DND-41 (cell line): ENCODE measurements at regions not wholly inside any gene's neighbourhood (a gene's known extent, or its start where the extent isn't known, plus 50 kb on each side); places are given as distances from the start of the nearest gene placed in this dataset.

Experiments
- ATAC-seq: fragments of 200-7000 bp; cut with Tn5 transposase; 3 replicates; pipeline ENCODE4 v1.9.1; 2021; ENCODE audit warnings: low read depth; ENCODE audit not compliant: insufficient read depth
- DNase-seq: peaks from one replicate; pipeline ENCODE4 v3.0.0-alpha.2; 2020
- H2AFZ ChIP-seq: 2 replicates; pipeline ENCODE4 v1.6.0; 2012; ENCODE audit warnings: low read depth, low read length
- H3K27ac ChIP-seq: 2 replicates; pipeline ENCODE4 v1.5.1; 2012; ENCODE audit warnings: low read length, inconsistent platforms
- H3K27me3 ChIP-seq: fragments of 200-600 bp; sonication (generic); 2 replicates; pipeline ENCODE4 v1.6.0; 2012; ENCODE audit warnings: low read length, mild to moderate bottlenecking, inconsistent platforms; ENCODE audit not compliant: insufficient read depth, poor library complexity
- H3K36me3 ChIP-seq: 2 replicates; pipeline ENCODE4 v1.5.1; 2012; ENCODE audit warnings: low read length, inconsistent platforms; ENCODE audit not compliant: insufficient read depth
- H3K4me1 ChIP-seq: 2 replicates; pipeline ENCODE4 v1.5.1; 2012; ENCODE audit warnings: mild to moderate bottlenecking, low read length; ENCODE audit not compliant: insufficient read depth
- H3K4me2 ChIP-seq: 2 replicates; pipeline ENCODE4 v1.6.0; 2012; ENCODE audit warnings: mild to moderate bottlenecking, moderate library complexity, low read length, inconsistent platforms; ENCODE audit not compliant: insufficient read depth
- H3K4me3 ChIP-seq, 2 experiments: fragments of 200-600 bp in 1 of 2; shearing (Covaris generic) in 1 of 2; 2 replicates each; pipeline ENCODE4 v1.5.1; 2012 to 2016; ENCODE audit warnings: inconsistent platforms in 2 of 2, low read length in 2 of 2, mild to moderate bottlenecking in 2 of 2, low read depth in 1 of 2, moderate library complexity in 1 of 2
- H3K79me2 ChIP-seq: 2 replicates; pipeline ENCODE4 v1.6.0; 2012; ENCODE audit warnings: low read length, inconsistent platforms; ENCODE audit not compliant: insufficient read depth
- H3K9ac ChIP-seq: 2 replicates; pipeline ENCODE4 v1.6.0; 2012; ENCODE audit warnings: low read depth, mild to moderate bottlenecking, inconsistent platforms, low read length, moderate library complexity
- H3K9me3 ChIP-seq: 2 replicates; pipeline ENCODE4 v1.5.1; 2012; ENCODE audit warnings: low read length, moderate library complexity, mild to moderate bottlenecking, inconsistent platforms; ENCODE audit not compliant: insufficient read depth, severe bottlenecking
- H4K20me1 ChIP-seq: 2 replicates; pipeline ENCODE4 v1.6.0; 2012; ENCODE audit warnings: low read length; ENCODE audit not compliant: insufficient read depth
- CTCF ChIP-seq: IDR thresholded peaks from 2 replicates; pipeline ENCODE4 v1.5.1; 2012; ENCODE audit warnings: borderline replicate concordance, low read length, moderate library complexity, mild to moderate bottlenecking; ENCODE audit not compliant: poor library complexity, severe bottlenecking; ENCODE audit errors: extremely low read depth
- EZH2 ChIP-seq: IDR thresholded peaks from 3 replicates; pipeline ENCODE4 v1.6.1; 2012; ENCODE audit warnings: borderline replicate concordance, low read depth, mild to moderate bottlenecking, moderate library complexity, low read length, inconsistent platforms; ENCODE audit not compliant: severe bottlenecking

DNA sequence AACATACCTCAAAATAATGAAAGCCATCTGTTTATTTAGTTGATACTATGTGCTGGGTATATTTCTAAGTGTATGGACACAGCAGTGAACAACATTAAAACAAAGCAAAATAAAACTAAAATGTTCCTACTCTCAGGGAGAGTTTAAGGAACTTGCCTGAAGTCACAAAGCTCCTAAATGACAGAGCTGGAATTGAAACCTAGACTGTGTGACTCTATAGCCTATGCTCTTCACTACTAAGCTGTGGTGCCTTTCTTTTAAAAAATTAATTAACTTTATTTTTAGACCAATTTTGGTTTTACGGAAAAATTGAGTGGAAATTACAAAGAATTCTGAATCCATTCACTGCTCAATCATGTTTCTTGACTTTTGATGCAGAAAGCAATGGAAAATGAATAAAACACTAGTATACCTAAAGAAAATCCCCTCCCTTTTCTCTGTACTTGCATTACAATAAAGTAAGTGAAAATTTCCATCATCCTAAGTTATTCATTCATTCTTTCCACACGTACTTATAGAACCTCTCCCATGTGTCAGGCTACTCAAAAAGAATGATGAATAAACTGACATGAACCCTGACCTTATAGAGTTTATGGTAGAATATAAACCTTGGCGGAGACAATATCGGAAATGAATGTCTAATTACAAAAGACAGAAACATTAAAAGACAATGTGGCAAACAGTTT is 189.8 kb upstream of the RBMS3 start:
- ATAC-seq = no peak
- no peak overlapping the region for H2AFZ ChIP-seq
- no peaks in the 10 kb centered on the region for H3K9me3 ChIP-seq
- TF ChIP-seq EZH2 (no peak), CTCF (no peak)
- no peaks in the 10 kb centered on the region for H3K27me3 ChIP-seq
- no peak overlapping the region for H3K27ac ChIP-seq
- DNase-seq = no peak
- no peaks in the 10 kb centered on the region for H4K20me1 ChIP-seq
- no peaks in the 10 kb centered on the region for H3K36me3 ChIP-seq
- no peak overlapping the region for H3K9ac ChIP-seq
- H3K4me2 ChIP-seq = no peak overlapping the region
- H3K4me3 ChIP-seq = no peak overlapping the region
- no peaks in the 10 kb centered on the region for H3K79me2 ChIP-seq
- H3K4me1 ChIP-seq = no peaks in the 10 kb centered on the region

DNA sequence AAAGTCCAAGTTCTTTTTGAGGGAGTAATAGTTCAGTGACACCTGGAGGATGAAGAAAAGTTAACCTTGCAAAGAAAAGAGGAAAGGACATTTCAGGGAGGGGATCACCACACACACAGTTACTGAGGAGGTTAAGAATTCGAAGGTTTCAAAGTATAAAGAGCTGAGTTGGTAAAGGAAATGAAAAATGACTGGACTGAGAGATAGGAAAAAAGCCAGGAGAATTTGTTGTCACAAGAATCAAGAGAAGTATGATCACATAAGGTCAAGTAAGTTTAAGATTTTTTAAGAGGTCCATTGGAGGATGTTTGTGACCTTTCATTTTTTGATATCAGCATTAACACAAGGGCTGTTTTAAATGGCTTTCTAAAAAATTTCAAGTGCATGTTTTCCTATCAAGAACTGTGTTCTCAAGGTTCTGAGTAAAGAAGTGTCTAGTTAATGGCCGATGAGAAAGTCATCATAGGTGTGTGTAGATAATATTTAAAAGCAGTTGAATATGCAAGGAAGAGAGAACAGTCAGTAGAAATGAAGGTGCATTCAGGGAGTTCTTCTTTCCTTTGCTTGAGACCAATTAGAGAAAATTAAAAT is 189.2 kb upstream of the RBMS3 start:
- Histone ChIP-seq H3K27me3 (no peaks in the 10 kb centered on the region), H3K36me3 (no peaks in the 10 kb centered on the region), H3K27ac (no peak overlapping the region), H3K9ac (no peak overlapping the region), H3K4me1 (no peaks in the 10 kb centered on the region), H4K20me1 (no peaks in the 10 kb centered on the region), H3K4me2 (no peak overlapping the region), H2AFZ (no peak overlapping the region), H3K79me2 (no peaks in the 10 kb centered on the region), H3K4me3 (no peak overlapping the region), H3K9me3 (no peaks in the 10 kb centered on the region)
- no peak for TF ChIP-seq CTCF
- no peak for TF ChIP-seq EZH2
- DNase-seq (no peak), ATAC-seq (no peak)

GRCh38 chr3:29092348-29092747 is 188.5 kb upstream of the RBMS3 start:
- TF ChIP-seq EZH2 = no peak
- no peak for ATAC-seq

GRCh38 chr3:29099296-29099695 is 181.6 kb upstream of the RBMS3 start:
- Histone ChIP-seq H3K9ac (no peak overlapping the region), H3K4me2 (no peak overlapping the region), H3K27ac (no peak overlapping the region), H4K20me1 (no peaks in the 10 kb centered on the region), H3K4me3 (no peak overlapping the region), H3K79me2 (no peaks in the 10 kb centered on the region), H3K4me1 (no peaks in the 10 kb centered on the region), H2AFZ (no peak overlapping the region), H3K9me3 (no peaks in the 10 kb centered on the region), H3K36me3 (no peaks in the 10 kb centered on the region), H3K27me3 (no peaks in the 10 kb centered on the region)
- ATAC-seq (no peak), DNase-seq (no peak)
- no peak for TF ChIP-seq EZH2
- TF ChIP-seq CTCF = no peak

More at GRCh38 chr3:29092348-29092747, 188.5 kb upstream of the RBMS3 start:
- no peak overlapping the region for H3K4me3 ChIP-seq
- no peaks in the 10 kb centered on the region for H3K79me2 ChIP-seq
- no peak overlapping the region for H2AFZ ChIP-seq
- H4K20me1 ChIP-seq = no peaks in the 10 kb centered on the region
- no peaks in the 10 kb centered on the region for H3K4me1 ChIP-seq
- no peak overlapping the region for H3K4me2 ChIP-seq
- no peaks in the 10 kb centered on the region for H3K9me3 ChIP-seq
- H3K27me3 ChIP-seq = no peaks in the 10 kb centered on the region
- H3K27ac ChIP-seq = no peak overlapping the region
- no peak for DNase-seq
- no peak overlapping the region for H3K9ac ChIP-seq
- no peaks in the 10 kb centered on the region for H3K36me3 ChIP-seq
